ENCODE measurements at regions not wholly inside any gene's neighbourhood (a gene's known extent, or its start where the extent isn't known, plus 50 kb on each side); places are given as distances from the start of the nearest gene placed in this dataset.

GRCh38 chr14:44768935-44769334 is 192.8 kb downstream of the KLHL28 start:
- DNase-seq (ENCODE audit: low spot score): no peak
- intact Hi-C loops (cut with micrococcal nuclease; ENCODE audit: unreplicated experiment): no loop called here
- in situ Hi-C loops (cut with HindIII; ENCODE audit: extremely low pct_ligation_motif_present, low pct_unique_long_range_greater_than_20kb): no loop called here
- CTCF ChIA-PET (ENCODE audit: low intra/inter-chr PET ratio, low total read pairs): no interaction called here
- H3K27ac ChIP-seq (ENCODE audit: extremely low read length, insufficient read depth, low read length): no peak overlapping the region
- POLR2A ChIA-PET: no interaction called here
- no peak overlapping the region for H2AFZ ChIP-seq (ENCODE audit: low read length)
- H3K27me3 ChIP-seq (ENCODE audit: control insufficient read depth in 1 of 2, insufficient read depth in 2 of 2, low read length in 2 of 2): no peaks in the 10 kb centered on the region
- BruUV-seq (replicated peaks): no TSS peak
- no peaks in the 10 kb centered on the region for H3K79me2 ChIP-seq (ENCODE audit: insufficient read depth, low read length)
- H3K36me3 ChIP-seq (replicated peaks in 1 of 2; ENCODE audit: control insufficient read depth in 1 of 2, insufficient read depth in 2 of 2, low read length in 2 of 2): no peaks in the 10 kb centered on the region
- H3K4me3 ChIP-seq (replicated peaks in 1 of 3; ENCODE audit: insufficient read depth in 1 of 3, low read depth in 2 of 3, low read length in 3 of 3): no peak overlapping the region
- no peak overlapping the region for H3K4me2 ChIP-seq (ENCODE audit: low read depth, low read length)
- no peak for FAIRE-seq
- WGBS (ENCODE audit: low lambda C conversion rate): 0% methylated on average over 1 of the region's 1 CpG
- no peaks in the 10 kb centered on the region for H3K9me3 ChIP-seq (ENCODE audit: low read length)
- H3K9ac ChIP-seq (ENCODE audit: insufficient read depth, low read depth, low read length): no peak overlapping the region
- ATAC-seq: no peak
- H3K4me1 ChIP-seq (ENCODE audit: insufficient read depth, low read length): no peaks in the 10 kb centered on the region
- H4K20me1 ChIP-seq (ENCODE audit: insufficient read depth, low read length): no peaks in the 10 kb centered on the region
- TF ChIP-seq ZFP36L2 (CRISPR knock-in tag; IDR thresholded peaks at IDR 0.05) (no peak), MBD4 (IDR thresholded peaks at IDR 0.05; ENCODE audit: borderline replicate concordance, low read length) (no peak), ZNF589 (CRISPR knock-in tag; conservative IDR thresholded peaks at IDR 0.05) (no peak), NFKBIZ (CRISPR knock-in tag; IDR thresholded peaks at IDR 0.05) (no peak), ZNF10 (CRISPR knock-in tag; IDR thresholded peaks at IDR 0.05; ENCODE audit: borderline replicate concordance, low read depth) (no peak), TRAFD1 (CRISPR knock-in tag; IDR thresholded peaks at IDR 0.05; ENCODE audit: borderline replicate concordance) (no peak), ZSCAN20 (CRISPR knock-in tag; IDR thresholded peaks at IDR 0.05; ENCODE audit: borderline replicate concordance) (no peak), XRCC5 (optimal IDR thresholded peaks at IDR 0.05; ENCODE audit: low read length) (no peak), PHF8 (CRISPR knock-in tag; IDR thresholded peaks at IDR 0.05) (no peak), DR1 (CRISPR knock-in tag; IDR thresholded peaks at IDR 0.05) (no peak), NFAT5 (CRISPR knock-in tag; IDR thresholded peaks at IDR 0.05) (no peak), TRIM22 (IDR thresholded peaks at IDR 0.05) (no peak), ISL2 (CRISPR knock-in tag; IDR thresholded peaks at IDR 0.05) (no peak), ZXDC (CRISPR knock-in tag; IDR thresholded peaks at IDR 0.05) (no peak)

Measured in HepG2 (cell line).